GM12878 (cell line): ENCODE measurements at regions not wholly inside any gene's neighbourhood (a gene's known extent, or its start where the extent isn't known, plus 50 kb on each side); places are given as distances from the start of the nearest gene placed in this dataset.

Source experiments
- CTCF ChIP-seq, 3 experiments: IDR thresholded peaks in 2 of 3; conservative IDR thresholded peaks in 1 of 3; 2 replicates each; pipeline ENCODE4 v1.5.1; 2011; ENCODE audit warnings: low read depth in 3 of 3, low read length in 3 of 3, mild to moderate bottlenecking in 3 of 3, control low read depth in 2 of 3, moderate library complexity in 2 of 3, inconsistent platforms in 1 of 3, mixed read lengths in 1 of 3; ENCODE audit not compliant: control insufficient read depth in 2 of 3, insufficient read depth in 1 of 3; ENCODE audit errors: extremely low read depth in 1 of 3
- DPF2 ChIP-seq: fragments of 450-650 bp; IDR thresholded peaks from 2 replicates; pipeline ENCODE4 v1.6.1; 2017; ENCODE audit warnings: mild to moderate bottlenecking
- LARP7 ChIP-seq: fragments of 450-650 bp; IDR thresholded peaks from 2 replicates; pipeline ENCODE4 v1.6.1; 2017; ENCODE audit warnings: mild to moderate bottlenecking
- NFYB ChIP-seq: IDR thresholded peaks from 2 replicates; pipeline ENCODE4 v1.6.1; 2011; ENCODE audit warnings: low read depth, mild to moderate bottlenecking, low read length, improper control_type of control experiment, moderate library complexity; ENCODE audit not compliant: insufficient read depth
- POLR2A ChIP-seq: IDR thresholded peaks from 2 replicates; pipeline ENCODE4 v1.6.1; 2011; ENCODE audit warnings: low read depth, mild to moderate bottlenecking, low read length
- ZNF24 ChIP-seq: fragments of 450-650 bp; IDR thresholded peaks from 2 replicates; pipeline ENCODE4 v1.6.1; 2017; ENCODE audit warnings: antibody characterized with exemption, mild to moderate bottlenecking
- TF ChIP-seq, protein P1 (sequence below): IDR thresholded peaks from 2 replicates; pipeline ENCODE4 v1.6.1; 2012; ENCODE audit warnings: low read depth, low read length, improper control_type of control experiment

- TF ChIP-seq POLR2A (no peak), DPF2 (peak; percentile 61; the same call in 1 of the 2 replicates), NFYB (no peak), CTCF (IDR thresholded peaks at IDR 0.05 in 2 of 3, conservative IDR thresholded peaks at IDR 0.05 in 1 of 3; ENCODE audit: control insufficient read depth in 2 of 3, extremely low read depth in 1 of 3, insufficient read depth in 1 of 3, low read depth in 3 of 3, low read length in 3 of 3) (no peak), ZNF24 (peak; percentile 87), LARP7 (no peak)
- TF ChIP-seq, protein P1, sequence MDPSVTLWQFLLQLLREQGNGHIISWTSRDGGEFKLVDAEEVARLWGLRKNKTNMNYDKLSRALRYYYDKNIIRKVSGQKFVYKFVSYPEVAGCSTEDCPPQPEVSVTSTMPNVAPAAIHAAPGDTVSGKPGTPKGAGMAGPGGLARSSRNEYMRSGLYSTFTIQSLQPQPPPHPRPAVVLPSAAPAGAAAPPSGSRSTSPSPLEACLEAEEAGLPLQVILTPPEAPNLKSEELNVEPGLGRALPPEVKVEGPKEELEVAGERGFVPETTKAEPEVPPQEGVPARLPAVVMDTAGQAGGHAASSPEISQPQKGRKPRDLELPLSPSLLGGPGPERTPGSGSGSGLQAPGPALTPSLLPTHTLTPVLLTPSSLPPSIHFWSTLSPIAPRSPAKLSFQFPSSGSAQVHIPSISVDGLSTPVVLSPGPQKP, result no peak
Measured at GRCh38 chr14:71523630-71524319, 408.5 kb upstream of the RGS6 start.
